ENCODE measurements at regions not wholly inside any gene's neighbourhood (a gene's known extent, or its start where the extent isn't known, plus 50 kb on each side); places are given as distances from the start of the nearest gene placed in this dataset.

DNA sequence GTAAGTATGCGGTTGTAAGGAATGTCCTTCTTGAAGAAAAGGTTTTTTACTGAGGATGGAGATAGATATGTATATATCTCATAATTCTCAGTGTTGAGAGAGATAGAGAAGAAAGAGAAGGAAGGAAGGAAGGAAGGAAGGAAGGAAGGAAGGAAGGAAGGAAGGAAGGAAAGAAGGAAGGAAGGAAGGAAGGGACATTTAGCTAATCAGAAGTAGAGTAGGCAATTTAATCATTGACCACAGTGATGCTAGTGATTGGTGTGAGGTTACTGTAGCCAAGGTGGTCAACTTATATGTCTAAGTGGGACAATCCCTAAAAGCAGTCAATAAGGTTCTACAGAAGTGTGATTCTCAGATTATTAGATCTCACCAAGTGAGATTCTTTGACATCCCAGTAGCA lies 751.8 kb upstream of the CBLB start:
- TF ChIP-seq, protein P1, sequence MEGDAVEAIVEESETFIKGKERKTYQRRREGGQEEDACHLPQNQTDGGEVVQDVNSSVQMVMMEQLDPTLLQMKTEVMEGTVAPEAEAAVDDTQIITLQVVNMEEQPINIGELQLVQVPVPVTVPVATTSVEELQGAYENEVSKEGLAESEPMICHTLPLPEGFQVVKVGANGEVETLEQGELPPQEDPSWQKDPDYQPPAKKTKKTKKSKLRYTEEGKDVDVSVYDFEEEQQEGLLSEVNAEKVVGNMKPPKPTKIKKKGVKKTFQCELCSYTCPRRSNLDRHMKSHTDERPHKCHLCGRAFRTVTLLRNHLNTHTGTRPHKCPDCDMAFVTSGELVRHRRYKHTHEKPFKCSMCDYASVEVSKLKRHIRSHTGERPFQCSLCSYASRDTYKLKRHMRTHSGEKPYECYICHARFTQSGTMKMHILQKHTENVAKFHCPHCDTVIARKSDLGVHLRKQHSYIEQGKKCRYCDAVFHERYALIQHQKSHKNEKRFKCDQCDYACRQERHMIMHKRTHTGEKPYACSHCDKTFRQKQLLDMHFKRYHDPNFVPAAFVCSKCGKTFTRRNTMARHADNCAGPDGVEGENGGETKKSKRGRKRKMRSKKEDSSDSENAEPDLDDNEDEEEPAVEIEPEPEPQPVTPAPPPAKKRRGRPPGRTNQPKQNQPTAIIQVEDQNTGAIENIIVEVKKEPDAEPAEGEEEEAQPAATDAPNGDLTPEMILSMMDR (IDR thresholded peaks at IDR 0.05; ENCODE audit: insufficient read depth, low read length), result no peak
- H3K4me3 ChIP-seq (ENCODE audit: low read depth, low read length), result no peak overlapping the region
- DNase-seq (ENCODE audit: low read depth), result no peak

DNA sequence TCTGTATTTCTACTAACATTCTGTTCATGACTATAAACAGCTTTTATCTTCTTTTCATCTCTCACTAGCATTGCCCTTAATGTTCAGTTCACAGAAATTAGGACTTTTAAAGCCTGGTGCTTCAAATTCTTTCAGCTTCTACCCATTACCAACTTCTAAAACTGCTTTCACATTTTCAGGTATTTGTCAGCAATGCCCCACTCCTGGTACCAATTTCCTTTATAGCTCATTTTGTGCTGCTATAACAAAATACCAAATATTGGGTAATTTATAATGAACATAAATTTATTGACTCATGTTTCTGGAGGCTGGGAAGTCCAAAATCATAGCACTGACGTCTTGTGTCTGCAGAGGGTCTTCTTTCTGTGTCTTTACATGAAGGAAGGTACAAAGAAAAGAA lies 753.1 kb upstream of the CCDC54 start:
- DNase-seq (ENCODE audit: low read depth), result no peak
- no peak overlapping the region for H3K4me3 ChIP-seq (ENCODE audit: low read depth, low read length)
- TF ChIP-seq, protein P1 (IDR thresholded peaks at IDR 0.05; ENCODE audit: insufficient read depth, low read length), result no peak

DNA sequence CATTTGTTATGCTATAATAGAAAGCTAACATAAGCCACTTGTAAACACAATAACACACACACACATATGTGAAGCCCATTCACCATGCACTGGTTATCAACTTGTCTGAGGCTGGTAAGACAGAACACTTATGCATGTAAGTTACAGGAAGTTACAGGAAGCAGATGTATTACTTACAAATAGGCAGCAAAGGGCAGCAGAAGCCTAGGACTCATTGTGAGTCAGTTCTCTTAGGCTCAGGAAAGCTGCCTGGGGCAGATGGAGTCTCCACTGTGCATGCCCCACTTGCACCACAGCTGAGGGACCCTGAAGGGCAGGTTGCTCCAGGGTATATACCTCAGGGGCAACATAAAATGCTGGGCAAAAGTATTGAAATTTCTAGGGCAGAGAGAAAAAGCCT lies 748.8 kb upstream of the CCDC54 start:
- DNase-seq (ENCODE audit: low read depth), result peak; percentile 70
- TF ChIP-seq, protein P1 (IDR thresholded peaks at IDR 0.05; ENCODE audit: insufficient read depth, low read length), result no peak
- no peak overlapping the region for H3K4me3 ChIP-seq (ENCODE audit: low read depth, low read length)

DNA sequence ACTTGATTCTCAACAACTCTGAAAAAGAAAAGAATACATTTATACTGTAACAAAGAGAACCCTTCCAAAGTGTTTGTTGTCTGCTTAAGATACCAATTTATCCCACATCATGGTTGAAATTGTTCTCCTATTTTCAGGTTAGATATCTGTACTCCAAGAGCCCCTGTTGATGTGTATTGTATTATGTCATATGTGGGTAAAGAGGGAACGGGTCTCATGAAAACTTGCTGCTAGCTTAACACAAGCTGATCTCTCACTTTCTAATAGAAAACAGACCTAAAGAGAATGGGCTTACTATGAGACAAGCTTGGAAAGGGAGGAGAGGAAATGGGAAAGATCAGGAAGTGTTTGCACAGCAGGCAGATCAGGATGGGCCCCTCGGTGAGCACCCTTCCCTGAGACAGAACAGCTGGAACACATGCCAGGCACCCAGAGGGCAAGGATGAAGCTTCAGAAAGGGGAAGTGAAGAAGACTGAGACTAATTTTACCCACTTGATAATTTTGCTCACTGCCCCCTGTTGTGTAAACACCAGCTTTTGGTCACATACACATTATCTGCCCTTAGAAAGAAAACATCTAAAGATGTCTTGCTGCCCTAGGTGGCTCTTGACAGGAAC lies 747.9 kb upstream of the CCDC54 start:
- DNase-seq (ENCODE audit: low read depth), result peak; percentile 13
- TF ChIP-seq, protein P1 (IDR thresholded peaks at IDR 0.05; ENCODE audit: insufficient read depth, low read length), result no peak
- no peak overlapping the region for H3K4me3 ChIP-seq (ENCODE audit: low read depth, low read length)

DNA sequence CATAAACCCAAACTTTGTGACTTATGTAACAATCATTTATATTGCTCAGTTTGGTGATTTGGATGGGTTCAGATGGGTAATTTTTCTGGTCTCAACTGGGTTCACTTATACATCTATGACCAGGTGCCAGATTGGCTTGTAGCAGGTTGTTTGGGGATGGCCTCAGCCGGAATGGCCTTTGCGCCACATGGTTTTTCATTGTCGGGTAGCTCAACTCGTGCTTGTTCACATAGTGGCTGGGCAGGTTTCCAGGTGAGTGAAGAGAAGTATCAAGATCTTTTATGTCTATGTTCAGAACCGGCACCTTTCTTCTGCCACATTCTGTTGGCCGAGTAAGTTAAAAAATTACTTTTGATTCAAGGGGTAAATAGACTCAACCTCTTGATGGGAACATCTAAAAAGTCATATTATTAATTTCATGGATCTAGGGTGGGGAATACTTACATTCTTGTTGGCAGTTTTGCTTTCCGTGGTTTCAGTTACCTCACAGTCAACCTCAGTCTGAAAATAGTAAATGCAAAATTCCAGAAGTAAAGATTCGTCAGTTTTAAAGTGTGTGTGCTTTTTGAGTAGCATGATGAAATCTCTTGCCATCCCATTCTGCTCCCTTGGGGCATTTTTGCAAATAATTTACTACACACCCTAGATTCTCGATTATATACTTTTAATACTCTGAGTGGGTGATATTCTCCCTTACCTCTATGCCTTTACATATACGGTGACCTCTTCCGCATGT lies 745.7 kb upstream of the CCDC54 start:
- TF ChIP-seq, protein P1 (IDR thresholded peaks at IDR 0.05; ENCODE audit: insufficient read depth, low read length), result no peak
- DNase-seq (ENCODE audit: low read depth), result peak; percentile 33
- no peak overlapping the region for H3K4me3 ChIP-seq (ENCODE audit: low read depth, low read length)

DNA sequence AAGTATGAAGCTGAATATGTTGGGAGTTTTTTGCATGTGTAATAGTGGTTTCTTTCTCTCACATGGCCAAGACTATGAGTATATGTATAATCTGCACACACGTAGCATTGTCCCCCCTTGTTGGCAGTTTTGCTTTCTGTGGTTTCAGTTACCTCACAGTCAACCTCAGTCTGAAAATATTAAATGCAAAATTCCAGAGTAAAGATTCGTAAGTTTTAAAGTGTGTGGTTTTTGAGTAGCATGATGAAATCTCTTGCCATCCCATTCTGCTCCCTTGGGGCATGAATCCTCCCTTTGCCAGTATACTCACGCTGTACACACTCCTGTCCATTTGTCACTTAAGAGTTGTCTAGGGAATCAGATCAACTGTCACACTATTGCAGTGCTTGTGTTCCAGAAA lies 742.0 kb upstream of the CCDC54 start:
- no peak overlapping the region for H3K4me3 ChIP-seq (ENCODE audit: low read depth, low read length)
- TF ChIP-seq, protein P1 (IDR thresholded peaks at IDR 0.05; ENCODE audit: insufficient read depth, low read length), result no peak
- peak; percentile 92 for DNase-seq (ENCODE audit: low read depth)
